Endothelial cell of umbilical vein (primary cell): ENCODE measurements at regions not wholly inside any gene's neighbourhood (a gene's known extent, or its start where the extent isn't known, plus 50 kb on each side); places are given as distances from the start of the nearest gene placed in this dataset.

Experiments used
- BruUV-seq: library from RNA; stranded (reverse); fragments of 400-500 nt; replicated peaks from 2 replicates; lab custom pipeline; 2021; lab: Mats Ljungman, UMichigan
- CTCF ChIA-PET: fragments of 300-600, 350-600 bp; sonication (Branson Sonifier 250); formaldehyde crosslinking; loops from one replicate; lab custom pipeline; 2021; ENCODE audit warnings: antibody characterized with exemption, inconsistent platforms; lab: Charles Lee
- POLR2A ChIA-PET: fragments of 300-600, 350-600 bp; sonication (Branson Sonifier 250); formaldehyde crosslinking; loops from one replicate; lab custom pipeline; 2021; ENCODE audit warnings: antibody characterized with exemption, inconsistent platforms; lab: Charles Lee
- DNase-seq: peaks from one replicate; pipeline ENCODE4 v3.0.0-alpha.2; 2011; ENCODE audit warnings: low read depth, low spot score
- FAIRE-seq: peaks from 2 replicates; lab custom pipeline; 2011; peaks lifted over from hg19 to GRCh38; lab: Jason Lieb, UNC
- H2AFZ ChIP-seq: 2 replicates; pipeline ENCODE4 v1.6.0; 2012; ENCODE audit warnings: low read depth, low read length, control low read depth, inconsistent platforms
- H3K27ac ChIP-seq: 2 replicates; pipeline ENCODE4 v1.5.1; 2011; ENCODE audit warnings: low read depth, mild to moderate bottlenecking, control low read depth, low read length, moderate library complexity; ENCODE audit not compliant: insufficient read depth
- H3K27me3 ChIP-seq, 2 experiments: 2 replicates each; pipeline versions ENCODE4 v1.6.0 to v1.6.1; 2011; ENCODE audit warnings: low read length in 2 of 2, mixed read lengths in 1 of 2; ENCODE audit not compliant: control insufficient read depth in 2 of 2, insufficient read depth in 2 of 2
- H3K36me3 ChIP-seq, 2 experiments: 2 replicates in 1 of 2; 3 replicates in 1 of 2; pipeline ENCODE4 v1.5.1; 2011; ENCODE audit warnings: low read length in 2 of 2, mild to moderate bottlenecking in 1 of 2, moderate library complexity in 1 of 2; ENCODE audit not compliant: control insufficient read depth in 2 of 2, insufficient read depth in 2 of 2; ENCODE audit errors: extremely low read depth in 1 of 2
- H3K4me1 ChIP-seq: 3 replicates; pipeline ENCODE4 v1.5.1; 2011; ENCODE audit warnings: mild to moderate bottlenecking, low read length; ENCODE audit not compliant: control insufficient read depth, insufficient read depth; ENCODE audit errors: extremely low read depth
- H3K4me2 ChIP-seq: 2 replicates; pipeline ENCODE4 v1.6.1; 2011; ENCODE audit warnings: low read length, control low read depth, mixed read lengths; ENCODE audit not compliant: insufficient read depth
- H3K4me3 ChIP-seq, 3 experiments: fragments of 200-600 bp in 1 of 3; sonication (generic), shearing (Covaris generic) in 1 of 3; replicated peaks in 1 of 3; 2 replicates each; pipeline ENCODE4 v1.5.1; 2011 to 2016; ENCODE audit warnings: control low read depth in 3 of 3, low read length in 3 of 3, mild to moderate bottlenecking in 2 of 3, inconsistent platforms in 1 of 3, low read depth in 1 of 3, moderate library complexity in 1 of 3; ENCODE audit not compliant: insufficient read depth in 1 of 3
- H3K79me2 ChIP-seq: 2 replicates; pipeline ENCODE4 v1.6.0; 2012; ENCODE audit warnings: low read length, inconsistent platforms; ENCODE audit not compliant: control insufficient read depth, insufficient read depth
- H3K9ac ChIP-seq: replicated peaks from 2 replicates; pipeline ENCODE3; 2011; ENCODE audit warnings: low read length, control low read depth; ENCODE audit not compliant: insufficient read depth; ENCODE audit errors: extremely low read depth
- H3K9me1 ChIP-seq: replicated peaks from 3 replicates; pipeline ENCODE4 v1.6.0; 2011; ENCODE audit warnings: mild to moderate bottlenecking, low read length; ENCODE audit not compliant: control insufficient read depth, insufficient read depth; ENCODE audit errors: extremely low read depth
- H3K9me3 ChIP-seq: replicated peaks from 2 replicates; pipeline ENCODE4 v1.5.1; 2012; ENCODE audit warnings: low read length, inconsistent platforms; ENCODE audit not compliant: control insufficient read depth, insufficient read depth
- H4K20me1 ChIP-seq: replicated peaks from 2 replicates; pipeline ENCODE3; 2011; ENCODE audit warnings: mild to moderate bottlenecking, low read length; ENCODE audit not compliant: control insufficient read depth, insufficient read depth; ENCODE audit errors: extremely low read depth
- CTCF ChIP-seq, 2 donors: IDR thresholded peaks; 1 replicate in 1 of 2; 2 replicates in 1 of 2; pipeline ENCODE4 v1.5.1; 2011; ENCODE audit warnings: low read length in 2 of 2, mild to moderate bottlenecking in 2 of 2, moderate library complexity in 2 of 2, control low read depth in 1 of 2, inconsistent platforms in 1 of 2, low read depth in 1 of 2; ENCODE audit not compliant: insufficient read depth in 1 of 2; ENCODE audit errors: extremely low read depth in 1 of 2
- EZH2 ChIP-seq: IDR thresholded peaks from 2 replicates; pipeline ENCODE4 v1.6.1; 2012; ENCODE audit warnings: borderline replicate concordance, low read depth, mild to moderate bottlenecking, moderate library complexity, low read length, inconsistent platforms; ENCODE audit not compliant: severe bottlenecking
- FOS ChIP-seq: IDR thresholded peaks from 2 replicates; pipeline ENCODE4 v1.6.1; 2011; ENCODE audit warnings: mild to moderate bottlenecking, low read length, moderate library complexity, borderline replicate concordance; ENCODE audit not compliant: insufficient read depth
- GATA2 ChIP-seq: IDR thresholded peaks from 2 replicates; pipeline ENCODE4 v1.7.0; 2011; ENCODE audit warnings: low read depth, mild to moderate bottlenecking, moderate library complexity, mixed read lengths, low read length; ENCODE audit not compliant: insufficient read length, insufficient read depth
- JUN ChIP-seq: IDR thresholded peaks from 2 replicates; pipeline ENCODE4 v1.6.1; 2011; ENCODE audit warnings: borderline replicate concordance, low read depth; ENCODE audit not compliant: insufficient read length, insufficient read depth
- MAX ChIP-seq: IDR thresholded peaks from 2 replicates; pipeline ENCODE4 v1.6.1; 2011; ENCODE audit not compliant: insufficient read depth, insufficient read length
- POLR2A ChIP-seq: IDR thresholded peaks from 2 replicates; pipeline ENCODE4 v1.6.1; 2012; ENCODE audit warnings: low read depth, mild to moderate bottlenecking, control low read depth, low read length
- POLR2AphosphoS5 ChIP-seq: IDR thresholded peaks from 2 replicates; pipeline ENCODE4 v1.6.1; 2012; ENCODE audit warnings: low read depth, mild to moderate bottlenecking, control low read depth, low read length, moderate library complexity; ENCODE audit not compliant: insufficient read depth
- dilution Hi-C: fragments of 300-500 bp; cut with MboI; formaldehyde crosslinking; loops from one replicate; pipeline ENCODE4 v1.15.0; 2019; ENCODE audit warnings: low sequenced_read_pairs; ENCODE audit not compliant: extremely low pct_ligation_motif_present
- intact Hi-C: fragments of 100-400 bp; cut with micrococcal nuclease; formaldehyde crosslinking; loops from one replicate; pipeline ENCODE4 v1.10.0; 2022

GRCh38 chr15:37616215-37616614 is 318.2 kb upstream of the TMCO5A start:
- POLR2A ChIA-PET: no interaction called here
- no peaks in the 10 kb centered on the region for H4K20me1 ChIP-seq
- DNase-seq (no peak), FAIRE-seq (no peak)
- no peak overlapping the region for H3K9ac ChIP-seq
- intact Hi-C loops: no loop called here
- BruUV-seq: no TSS peak
- H3K4me2 ChIP-seq: no peak overlapping the region
- CTCF ChIA-PET: no interaction called here
- H2AFZ ChIP-seq: no peak overlapping the region
- no peaks in the 10 kb centered on the region for H3K9me1 ChIP-seq
- no peak overlapping the region for H3K27ac ChIP-seq
- no peaks in the 10 kb centered on the region for H3K4me1 ChIP-seq
- peaks cover 2% of the 10 kb centered on the region for H3K9me3 ChIP-seq
- H3K27me3 ChIP-seq: no peaks in the 10 kb centered on the region
- H3K4me3 ChIP-seq: no peak overlapping the region
- no peaks in the 10 kb centered on the region for H3K36me3 ChIP-seq
- TF ChIP-seq EZH2 (no peak), GATA2 (no peak), MAX (no peak), JUN (no peak), POLR2A (no peak), CTCF (IDR thresholded peaks at IDR 0.05; ENCODE audit: extremely low read depth in 1 of 2, insufficient read depth in 1 of 2, low read depth in 1 of 2, low read length in 2 of 2) (no peak), POLR2AphosphoS5 (no peak), FOS (no peak)
- H3K79me2 ChIP-seq: no peaks in the 10 kb centered on the region
- dilution Hi-C loops: no loop called here
